ENCODE measurements at regions not wholly inside any gene's neighbourhood (a gene's known extent, or its start where the extent isn't known, plus 50 kb on each side); places are given as distances from the start of the nearest gene placed in this dataset.
"Not testable (repeated sequence)": the region's sequence is repeated elsewhere in the genome, so short reads cannot be mapped to it uniquely, and the experiment has no call there.

- Mint-ChIP-seq H3K4me3 (no peak overlapping the region), H3K9me3 (no peaks in the 10 kb centered on the region)
- CTCF ChIA-PET = no interaction called here
These were observed 115.3 kb upstream of the MYO3A start for GRCh38 chr10:25818751-25819150.

GRCh38 chr10:25820472-25820871 lies 113.6 kb upstream of the MYO3A start:
- Mint-ChIP-seq H3K36me3 (no peaks in the 10 kb centered on the region), H3K4me3 (no peak overlapping the region), H3K4me1 (ENCODE audit: low read depth) (peaks cover 5% of the 10 kb centered on the region), H3K9me3 (no peaks in the 10 kb centered on the region), H3K27me3 (peaks cover 3% of the 10 kb centered on the region), H3K27ac (no peak overlapping the region)
- POLR2A ChIA-PET = no interaction called here
- intact Hi-C loops (cut with micrococcal nuclease) = no loop called here
- no peak for DNase-seq
- CTCF ChIA-PET = interaction anchor here (0.9 to 1.3 kb wide), 3 partner anchors 27 to 119 kb away, joined by 3 to 8 read pairs (median 4); no protein-coding TSS in a partner anchor

More at GRCh38 chr10:25818751-25819150, 115.3 kb upstream of the MYO3A start:
- no peak for DNase-seq
- POLR2A ChIA-PET = no interaction called here
- peaks cover 5% of the 10 kb centered on the region for H3K4me1 Mint-ChIP-seq (ENCODE audit: low read depth)
- no peaks in the 10 kb centered on the region for H3K36me3 Mint-ChIP-seq
- no peak overlapping the region for H3K27ac Mint-ChIP-seq
- peaks cover 3% of the 10 kb centered on the region for H3K27me3 Mint-ChIP-seq
- intact Hi-C loops (cut with micrococcal nuclease) = no loop called here

- peaks cover 3% of the 10 kb centered on the region for H3K27me3 Mint-ChIP-seq
- no peak overlapping the region for H3K4me3 Mint-ChIP-seq
- no peaks in the 10 kb centered on the region for H3K9me3 Mint-ChIP-seq
- H3K27ac Mint-ChIP-seq = no peak overlapping the region
- H3K36me3 Mint-ChIP-seq = no peaks in the 10 kb centered on the region
- peaks cover 5% of the 10 kb centered on the region for H3K4me1 Mint-ChIP-seq (ENCODE audit: low read depth)
- ChIA-PET POLR2A (no interaction called here), CTCF (interaction anchor here (0.9 to 1.3 kb wide), 3 partner anchors 27 to 120 kb away, joined by 3 to 8 read pairs (median 4); no protein-coding TSS in a partner anchor)
- no peak for DNase-seq
- intact Hi-C loops (cut with micrococcal nuclease) = no loop called here
These were observed 113.2 kb upstream of the MYO3A start for GRCh38 chr10:25820874-25821273.

GRCh38 chr10:25824050-25824449 lies 110.0 kb upstream of the MYO3A start:
- Mint-ChIP-seq H3K9me3 (no peaks in the 10 kb centered on the region), H3K27ac (no peak overlapping the region), H3K27me3 (peaks cover 3% of the 10 kb centered on the region), H3K36me3 (no peaks in the 10 kb centered on the region), H3K4me1 (ENCODE audit: low read depth) (peaks cover 5% of the 10 kb centered on the region), H3K4me3 (no peak overlapping the region)
- ChIA-PET POLR2A (no interaction called here), CTCF (no interaction called here)
- intact Hi-C loops (cut with micrococcal nuclease) = no loop called here
- no peak for DNase-seq

- intact Hi-C loops (cut with micrococcal nuclease) = no loop called here
- no peaks in the 10 kb centered on the region for H3K27me3 Mint-ChIP-seq
- DNase-seq = no peak
- ChIA-PET CTCF (no interaction called here), POLR2A (no interaction called here)
- H3K4me1 Mint-ChIP-seq (ENCODE audit: low read depth) = no peaks in the 10 kb centered on the region
- H3K9me3 Mint-ChIP-seq = no peaks in the 10 kb centered on the region
- H3K4me3 Mint-ChIP-seq = no peak overlapping the region
- H3K36me3 Mint-ChIP-seq = no peaks in the 10 kb centered on the region
- no peak overlapping the region for H3K27ac Mint-ChIP-seq
These were observed 105.6 kb upstream of the MYO3A start for GRCh38 chr10:25828475-25828874.

- Mint-ChIP-seq H3K4me3 (no peak overlapping the region), H3K27me3 (no peaks in the 10 kb centered on the region), H3K27ac (no peak overlapping the region), H3K9me3 (peaks cover 2% of the 10 kb centered on the region), H3K36me3 (no peaks in the 10 kb centered on the region), H3K4me1 (ENCODE audit: low read depth) (no peaks in the 10 kb centered on the region)
- ChIA-PET POLR2A (no interaction called here), CTCF (no interaction called here)
- no peak for DNase-seq
- intact Hi-C loops (cut with micrococcal nuclease) = no loop called here
These were observed 102.9 kb upstream of the MYO3A start for GRCh38 chr10:25831080-25831479.

GRCh38 chr10:25839683-25840082 lies 94.3 kb upstream of the MYO3A start:
- CTCF ChIA-PET = no interaction called here

GRCh38 chr10:25840875-25841274 lies 93.2 kb upstream of the MYO3A start:
- H3K9me3 Mint-ChIP-seq; H3K27me3 Mint-ChIP-seq; H3K4me3 Mint-ChIP-seq; H3K36me3 Mint-ChIP-seq; H3K4me1 Mint-ChIP-seq (ENCODE audit: low read depth); POLR2A ChIA-PET; H3K27ac Mint-ChIP-seq; DNase-seq; CTCF ChIA-PET; intact Hi-C loops (cut with micrococcal nuclease): not testable (repeated sequence)

More at GRCh38 chr10:25839683-25840082, 94.3 kb upstream of the MYO3A start:
- Mint-ChIP-seq H3K4me1 (ENCODE audit: low read depth) (no peaks in the 10 kb centered on the region), H3K27me3 (no peaks in the 10 kb centered on the region), H3K9me3 (peaks cover 2% of the 10 kb centered on the region), H3K27ac (no peak overlapping the region), H3K4me3 (no peak overlapping the region), H3K36me3 (no peaks in the 10 kb centered on the region)
- POLR2A ChIA-PET = interaction anchor here (0.6 kb wide), 1 partner anchor 1784 kb away, joined by 3 read pairs; no protein-coding TSS in a partner anchor
- DNase-seq = no peak
- intact Hi-C loops (cut with micrococcal nuclease) = no loop called here

GRCh38 chr10:25842146-25842545 lies 91.9 kb upstream of the MYO3A start:
- no peaks in the 10 kb centered on the region for H3K27me3 Mint-ChIP-seq
- DNase-seq = no peak
- H3K36me3 Mint-ChIP-seq = no peaks in the 10 kb centered on the region
- ChIA-PET CTCF (no interaction called here), POLR2A (no interaction called here)
- H3K9me3 Mint-ChIP-seq = peaks cover 2% of the 10 kb centered on the region
- no peak overlapping the region for H3K4me3 Mint-ChIP-seq
- H3K27ac Mint-ChIP-seq = no peak overlapping the region
- no peaks in the 10 kb centered on the region for H3K4me1 Mint-ChIP-seq (ENCODE audit: low read depth)
- intact Hi-C loops (cut with micrococcal nuclease) = no loop called here

- CTCF ChIA-PET = no interaction called here
- Mint-ChIP-seq H3K4me3 (no peak overlapping the region), H3K27me3 (peaks cover 1% of the 10 kb centered on the region), H3K27ac (no peak overlapping the region), H3K9me3 (peaks cover 2% of the 10 kb centered on the region), H3K4me1 (ENCODE audit: low read depth) (no peaks in the 10 kb centered on the region), H3K36me3 (no peaks in the 10 kb centered on the region)
- POLR2A ChIA-PET = no interaction called here
- DNase-seq = no peak
- intact Hi-C loops (cut with micrococcal nuclease) = no loop called here
These were observed 90.4 kb upstream of the MYO3A start for GRCh38 chr10:25843551-25844170.

- H3K9me3 Mint-ChIP-seq; intact Hi-C loops (cut with micrococcal nuclease); H3K4me1 Mint-ChIP-seq (ENCODE audit: low read depth); CTCF ChIA-PET; H3K27ac Mint-ChIP-seq; H3K36me3 Mint-ChIP-seq; H3K27me3 Mint-ChIP-seq; DNase-seq; H3K4me3 Mint-ChIP-seq; POLR2A ChIA-PET: not testable (repeated sequence)
These were observed 89.3 kb upstream of the MYO3A start for GRCh38 chr10:25844716-25845115.

- POLR2A ChIA-PET = no interaction called here
- no peak for DNase-seq
- no peaks in the 10 kb centered on the region for H3K36me3 Mint-ChIP-seq
- no peaks in the 10 kb centered on the region for H3K4me1 Mint-ChIP-seq (ENCODE audit: low read depth)
- H3K27ac Mint-ChIP-seq = no peak overlapping the region
- H3K4me3 Mint-ChIP-seq = no peak overlapping the region
- no peaks in the 10 kb centered on the region for H3K9me3 Mint-ChIP-seq
- peaks cover 5% of the 10 kb centered on the region for H3K27me3 Mint-ChIP-seq
- intact Hi-C loops (cut with micrococcal nuclease) = no loop called here
- CTCF ChIA-PET = no interaction called here
These were observed 84.8 kb upstream of the MYO3A start for GRCh38 chr10:25849268-25849667.

GRCh38 chr10:25849988-25850387 lies 84.0 kb upstream of the MYO3A start:
- ChIA-PET CTCF (no interaction called here), POLR2A (no interaction called here)
- Mint-ChIP-seq H3K36me3 (no peaks in the 10 kb centered on the region), H3K27ac (no peak overlapping the region), H3K4me1 (ENCODE audit: low read depth) (no peaks in the 10 kb centered on the region), H3K27me3 (peaks cover 5% of the 10 kb centered on the region), H3K9me3 (no peaks in the 10 kb centered on the region), H3K4me3 (no peak overlapping the region)
- no peak for DNase-seq
- intact Hi-C loops (cut with micrococcal nuclease) = no loop called here
